Heart left ventricle (tissue), 16 donors: ENCODE measurements at regions not wholly inside any gene's neighbourhood (a gene's known extent, or its start where the extent isn't known, plus 50 kb on each side); places are given as distances from the start of the nearest gene placed in this dataset.

Experiments used
- ATAC-seq, 4 donors: fragments of 200-7000 bp; cut with Tn5 transposase; one replicate each; pipeline ENCODE4 v1.9.1; 2020 to 2022; ENCODE audit warnings: moderate library complexity in 4 of 4, mild to moderate bottlenecking in 3 of 4, moderate number of reproducible peaks in 1 of 4
- DNase-seq, 5 donors: peaks; one replicate each; pipeline ENCODE4 v3.0.0-alpha.2; 2020
- H3K27ac ChIP-seq, 12 donors: fragments of 200-600 bp; sonication (generic) in 4 of 12; one replicate each; pipeline versions ENCODE4 v1.5.0 to v1.8.0; 2016 to 2022; ENCODE audit warnings: mild to moderate bottlenecking in 2 of 12
- H3K27me3 ChIP-seq, 9 donors: fragments of 200-600 bp; sonication (generic) in 2 of 9; one replicate each; pipeline versions ENCODE4 v1.5.1 to v1.8.0; 2016 to 2022; ENCODE audit warnings: mild to moderate bottlenecking in 3 of 9
- H3K36me3 ChIP-seq, 9 donors: fragments of 200-600 bp; sonication (generic) in 2 of 9; one replicate each; pipeline versions ENCODE4 v1.5.0 to v1.8.0; 2018 to 2022; ENCODE audit warnings: mild to moderate bottlenecking in 2 of 9
- H3K4me1 ChIP-seq, 12 donors: fragments of 200-600 bp; sonication (generic) in 4 of 12; one replicate each; pipeline versions ENCODE4 v1.5.0 to v1.8.0; 2016 to 2022; ENCODE audit warnings: mild to moderate bottlenecking in 3 of 12
- H3K4me3 ChIP-seq, 12 donors: fragments of 200-600 bp; sonication (generic) in 4 of 12; one replicate each; pipeline versions ENCODE4 v1.5.0 to v1.8.0; 2017 to 2022; ENCODE audit warnings: mild to moderate bottlenecking in 9 of 12, moderate library complexity in 4 of 12
- H3K9me3 ChIP-seq, 12 donors: fragments of 200-600 bp; sonication (generic) in 4 of 12; one replicate each; pipeline versions ENCODE4 v1.5.0 to v1.8.0; 2016 to 2022; ENCODE audit warnings: mild to moderate bottlenecking in 1 of 12
- CTCF ChIP-seq, 12 donors: fragments of 200-600 bp; sonication (generic) in 4 of 12; IDR thresholded peaks; one replicate each; pipeline versions ENCODE4 v1.5.0 to v1.8.0; 2018 to 2022; ENCODE audit warnings: antibody characterized with exemption in 12 of 12, mild to moderate bottlenecking in 5 of 12
- POLR2A ChIP-seq, 2 donors: fragments of 450-650 bp; IDR thresholded peaks; one replicate each; pipeline ENCODE4 v1.6.1; 2017; ENCODE audit warnings: antibody characterized with exemption in 2 of 2, mild to moderate bottlenecking in 2 of 2, moderate library complexity in 2 of 2
- whole genome bisulfite sequencing, 4 donors: extraction: QIAGEN DNeasy Blood & Tissue Kit in 2 of 4; methylation state at CpG; one replicate each; pipeline versions ENCODE4 v1.1.5 to v1.1.7; 2013 to 2018; 5-methylcytosine and 5-hydroxymethylcytosine counted together
- intact Hi-C, 10 donors: fragments of 100-400 bp; cut with DNase I; formaldehyde crosslinking; loops; one replicate each; pipeline versions ENCODE4 v1.11.1 to v1.14.2; 2022
- donor health status: ischemic (EF 13 %, LVEDD 7.1; RV severe dilation, severe dysfunction).
- donor health status: healthy with polysubstance abuse.
- donor health status: DM: no; HTN: yes; CAD: no.
- donor health status: DM: no; HTN: no; CAD: no.
- donor health status: ischemic (EF 25% LVEDD 6.9; RV normal size, moderate dysfunction).
- donor health status: ischemic (EF 25% LVEDD 5.7; RV mildly dilated, moderate dysfunction).
- donor health status: healthy.
- donor health status: DM: yes; HTN: yes; CAD: no.
- donor health status: ischemic (EF 35%, LVEDD 5.7; RV mildly dilated, moderate dysfunction).
- donor health status: nonischemic (EF 11% LVEDD 7.7; RV severe dilation, severe dysfunction).
- donor health status: DM: yes; HTN: yes; CAD: no.
- donor health status: PGD.
- donor health status: ischemic (EF 29% LVEDD 5.4; RV normal size, mild dysfunction).
- donor health status: nonischemic (EF 23%, LVEDD 6.1; RV moderate dilation, normal function).

- no peaks in the 10 kb centered on the region for H3K36me3 ChIP-seq
- no peak overlapping the region for H3K4me3 ChIP-seq
- no peaks in the 10 kb centered on the region for H3K27me3 ChIP-seq
- H3K4me1 ChIP-seq: peaks cover 0 to 16% (median 0%) of the 10 kb centered on the region in 12 donors
- no peak overlapping the region for H3K27ac ChIP-seq
- no peaks in the 10 kb centered on the region for H3K9me3 ChIP-seq
- ATAC-seq: no peak
- 91 to 97% (median 95%) methylated on average over 1 of the region's 1 CpG for WGBS, 4 donors
- intact Hi-C loops: no loop called here
- TF ChIP-seq CTCF (IDR thresholded peaks at IDR 0.05): no peak
- TF ChIP-seq POLR2A (IDR thresholded peaks at IDR 0.05): no peak
- DNase-seq: no peak
Observed at GRCh38 chr2:217102956-217103355, 243.1 kb upstream of the TNP1 start.

GRCh38 chr2:217101972-217102371, 242.1 kb upstream of the TNP1 start:
- Histone ChIP-seq H3K27me3 (no peaks in the 10 kb centered on the region), H3K27ac (no peak overlapping the region), H3K9me3 (no peaks in the 10 kb centered on the region), H3K36me3 (no peaks in the 10 kb centered on the region), H3K4me3 (no peak overlapping the region), H3K4me1 (peaks cover 0 to 16% (median 0%) of the 10 kb centered on the region in 12 donors)
- ATAC-seq: no peak
- 96 to 100% (median 96%) methylated on average over 6 of the region's 6 CpGs for WGBS, 4 donors
- intact Hi-C loops: no loop called here
- no peak for DNase-seq
- TF ChIP-seq CTCF (IDR thresholded peaks at IDR 0.05): no peak
- no peak for TF ChIP-seq POLR2A (IDR thresholded peaks at IDR 0.05)

- no peak overlapping the region for H3K4me3 ChIP-seq
- peaks cover 0 to 3% (median 0%) of the 10 kb centered on the region in 9 donors for H3K27me3 ChIP-seq
- H3K9me3 ChIP-seq: no peaks in the 10 kb centered on the region
- peak in 3 of 5 donors; percentile 17 to 46 (median 45) for DNase-seq
- H3K4me1 ChIP-seq: peaks cover 0 to 14% (median 0%) of the 10 kb centered on the region in 12 donors
- no peaks in the 10 kb centered on the region for H3K36me3 ChIP-seq
- ATAC-seq: peak; percentile 57 to 91 (median 85)
- TF ChIP-seq POLR2A (IDR thresholded peaks at IDR 0.05) (no peak), CTCF (IDR thresholded peaks at IDR 0.05) (no peak)
- intact Hi-C loops: no loop called here
- H3K27ac ChIP-seq: no peak overlapping the region
Observed at GRCh38 chr2:217099561-217099960, 239.7 kb upstream of the TNP1 start.

- no peak for TF ChIP-seq POLR2A (IDR thresholded peaks at IDR 0.05)
- TF ChIP-seq CTCF (IDR thresholded peaks at IDR 0.05): no peak
- Histone ChIP-seq H3K36me3 (no peaks in the 10 kb centered on the region), H3K9me3 (no peaks in the 10 kb centered on the region), H3K27me3 (peaks cover 0 to 3% (median 0%) of the 10 kb centered on the region in 9 donors), H3K27ac (no peak overlapping the region), H3K4me1 (peaks cover 0 to 11% (median 0%) of the 10 kb centered on the region in 12 donors), H3K4me3 (no peak overlapping the region)
- no peak for ATAC-seq
- no peak for DNase-seq
- WGBS, 4 donors: 91 to 94% (median 92%) methylated on average over 5 of the region's 5 CpGs
- intact Hi-C loops: no loop called here
Observed at GRCh38 chr2:217098435-217098834, 238.6 kb upstream of the TNP1 start.
